Testis (tissue), 2 donors: ENCODE measurements at regions not wholly inside any gene's neighbourhood (a gene's known extent, or its start where the extent isn't known, plus 50 kb on each side); places are given as distances from the start of the nearest gene placed in this dataset.

Experiments used
- POLR2A ChIP-seq: fragments of 450-650 bp; IDR thresholded peaks from one replicate; pipeline ENCODE4 v1.6.1; 2017; ENCODE audit warnings: antibody characterized with exemption, mild to moderate bottlenecking, moderate library complexity
- TF ChIP-seq, protein P1 (sequence below), 3 experiments: fragments of 450-650 bp in 2 of 3; fragments of 200-600 bp in 1 of 3; sonication (generic) in 1 of 3; IDR thresholded peaks; one replicate each; pipeline ENCODE4 v1.5.1; 2016 to 2019; ENCODE audit warnings: antibody characterized with exemption in 3 of 3, mild to moderate bottlenecking in 2 of 3, moderate library complexity in 1 of 3

- TF ChIP-seq POLR2A, result no peak
- TF ChIP-seq, protein P1, sequence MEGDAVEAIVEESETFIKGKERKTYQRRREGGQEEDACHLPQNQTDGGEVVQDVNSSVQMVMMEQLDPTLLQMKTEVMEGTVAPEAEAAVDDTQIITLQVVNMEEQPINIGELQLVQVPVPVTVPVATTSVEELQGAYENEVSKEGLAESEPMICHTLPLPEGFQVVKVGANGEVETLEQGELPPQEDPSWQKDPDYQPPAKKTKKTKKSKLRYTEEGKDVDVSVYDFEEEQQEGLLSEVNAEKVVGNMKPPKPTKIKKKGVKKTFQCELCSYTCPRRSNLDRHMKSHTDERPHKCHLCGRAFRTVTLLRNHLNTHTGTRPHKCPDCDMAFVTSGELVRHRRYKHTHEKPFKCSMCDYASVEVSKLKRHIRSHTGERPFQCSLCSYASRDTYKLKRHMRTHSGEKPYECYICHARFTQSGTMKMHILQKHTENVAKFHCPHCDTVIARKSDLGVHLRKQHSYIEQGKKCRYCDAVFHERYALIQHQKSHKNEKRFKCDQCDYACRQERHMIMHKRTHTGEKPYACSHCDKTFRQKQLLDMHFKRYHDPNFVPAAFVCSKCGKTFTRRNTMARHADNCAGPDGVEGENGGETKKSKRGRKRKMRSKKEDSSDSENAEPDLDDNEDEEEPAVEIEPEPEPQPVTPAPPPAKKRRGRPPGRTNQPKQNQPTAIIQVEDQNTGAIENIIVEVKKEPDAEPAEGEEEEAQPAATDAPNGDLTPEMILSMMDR (IDR thresholded peaks at IDR 0.05), result no peak
These were observed 74.6 kb downstream of the RRM2 start for GRCh38 chr2:10196948-10197696.
